ENCODE measurements at regions not wholly inside any gene's neighbourhood (a gene's known extent, or its start where the extent isn't known, plus 50 kb on each side); places are given as distances from the start of the nearest gene placed in this dataset.

DNA sequence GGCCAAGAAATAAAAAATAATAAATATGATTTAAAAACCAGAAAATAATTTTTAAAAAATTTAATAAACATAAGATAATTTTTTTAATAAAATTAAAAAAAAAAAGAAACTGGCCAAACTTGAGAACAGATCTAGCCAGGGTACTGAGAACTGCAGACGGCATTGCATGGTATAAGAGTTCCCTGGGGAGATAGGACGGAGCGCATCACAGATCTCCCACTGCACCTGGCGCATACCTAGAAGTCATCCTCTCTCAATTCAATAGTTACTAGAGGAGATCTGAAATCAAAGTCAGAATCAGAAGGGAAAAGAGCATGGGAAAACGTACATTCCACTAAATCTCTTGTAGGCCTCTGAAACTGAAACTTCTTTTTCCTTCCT lies 58.9 kb upstream of the BCL2L14 start:
- Histone ChIP-seq H3K4me1 (ENCODE audit: insufficient read depth) (no peaks in the 10 kb centered on the region), H3K27ac (no peak overlapping the region), H3K36me3 (no peaks in the 10 kb centered on the region), H3K4me3 (no peak overlapping the region), H3K9me3 (no peaks in the 10 kb centered on the region), H3K27me3 (no peaks in the 10 kb centered on the region)
- TF ChIP-seq EP300 (IDR thresholded peaks at IDR 0.05) (no peak), CTCF (IDR thresholded peaks at IDR 0.05) (no peak), POLR2A (IDR thresholded peaks at IDR 0.05) (no peak)
- WGBS, 3 donors, result 96 to 98% (median 96%) methylated on average over 5 of the region's 5 CpGs
- DNase-seq, result no peak
- intact Hi-C loops (cut with DNase I), result no loop called here

- WGBS, 3 donors, result 70 to 86% (median 77%) methylated on average over 11 of the region's 11 CpGs
- DNase-seq, result no peak
- no peak for TF ChIP-seq POLR2A (IDR thresholded peaks at IDR 0.05)
- no peak for TF ChIP-seq CTCF (IDR thresholded peaks at IDR 0.05)
- no peak for TF ChIP-seq EP300 (IDR thresholded peaks at IDR 0.05)
- H3K27me3 ChIP-seq, result no peaks in the 10 kb centered on the region
- no peak overlapping the region for H3K27ac ChIP-seq
- no peaks in the 10 kb centered on the region for H3K4me1 ChIP-seq (ENCODE audit: insufficient read depth)
- H3K4me3 ChIP-seq, result no peak overlapping the region
- H3K36me3 ChIP-seq, result no peaks in the 10 kb centered on the region
- intact Hi-C loops (cut with DNase I), result loop anchor here in 1 of 4 donors (5.0 kb wide), 1 partner anchor 423 kb away; no protein-coding TSS in a partner anchor
- H3K9me3 ChIP-seq, result no peaks in the 10 kb centered on the region
These were observed 55.6 kb upstream of the BCL2L14 start for GRCh38 chr12:12015073-12015685.

DNA sequence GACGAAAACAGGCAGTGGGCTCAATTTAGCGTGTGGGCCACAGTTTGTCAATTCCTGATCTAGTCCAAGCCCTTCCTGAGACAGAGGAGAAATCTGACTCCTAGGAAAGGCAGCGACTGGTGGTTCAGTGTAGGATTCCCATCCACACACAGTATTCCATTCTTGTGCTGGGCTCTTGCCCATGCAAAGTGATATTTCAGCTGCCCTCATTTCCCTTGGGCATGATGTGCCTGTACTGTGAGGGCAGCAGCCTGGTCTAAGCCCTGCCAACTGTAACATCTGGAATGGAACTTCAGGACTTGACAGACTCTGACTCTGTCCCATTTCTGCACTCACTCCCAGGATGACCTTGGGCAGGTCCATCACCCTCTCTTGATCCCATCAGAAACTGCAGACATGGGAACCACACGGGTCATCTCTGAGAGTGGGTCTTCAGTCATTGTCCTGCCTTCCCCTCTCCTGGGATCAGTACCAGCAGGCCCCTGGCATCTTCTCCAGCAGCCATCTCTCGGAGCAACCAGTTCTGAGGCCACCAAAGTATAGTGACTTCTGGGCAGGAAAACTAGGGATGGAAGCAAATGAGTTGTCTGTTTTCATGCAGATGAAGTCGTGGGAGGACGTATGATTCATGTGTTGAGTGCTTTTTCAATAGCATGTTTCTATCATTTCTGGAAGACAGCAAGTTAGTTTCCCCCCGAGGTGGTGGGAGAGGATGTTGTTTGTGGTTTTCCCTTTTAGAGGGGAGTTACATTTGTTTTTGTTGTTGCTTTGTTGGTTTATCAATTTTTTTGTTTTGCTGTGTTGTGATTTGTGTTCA lies 54.2 kb upstream of the BCL2L14 start:
- no peak overlapping the region for H3K4me3 ChIP-seq
- intact Hi-C loops (cut with DNase I), result loop anchor here in 1 of 4 donors (5.0 kb wide), 1 partner anchor 424 kb away; no protein-coding TSS in a partner anchor
- DNase-seq, result no peak
- H3K27ac ChIP-seq, result no peak overlapping the region
- WGBS, 3 donors, result 57 to 69% (median 64%) methylated on average over 8 of the region's 8 CpGs
- TF ChIP-seq POLR2A (IDR thresholded peaks at IDR 0.05) (no peak), EP300 (IDR thresholded peaks at IDR 0.05) (no peak), CTCF (IDR thresholded peaks at IDR 0.05) (no peak)
- H3K4me1 ChIP-seq (ENCODE audit: insufficient read depth), result no peaks in the 10 kb centered on the region
- H3K9me3 ChIP-seq, result no peaks in the 10 kb centered on the region
- H3K27me3 ChIP-seq, result no peaks in the 10 kb centered on the region
- no peaks in the 10 kb centered on the region for H3K36me3 ChIP-seq

DNA sequence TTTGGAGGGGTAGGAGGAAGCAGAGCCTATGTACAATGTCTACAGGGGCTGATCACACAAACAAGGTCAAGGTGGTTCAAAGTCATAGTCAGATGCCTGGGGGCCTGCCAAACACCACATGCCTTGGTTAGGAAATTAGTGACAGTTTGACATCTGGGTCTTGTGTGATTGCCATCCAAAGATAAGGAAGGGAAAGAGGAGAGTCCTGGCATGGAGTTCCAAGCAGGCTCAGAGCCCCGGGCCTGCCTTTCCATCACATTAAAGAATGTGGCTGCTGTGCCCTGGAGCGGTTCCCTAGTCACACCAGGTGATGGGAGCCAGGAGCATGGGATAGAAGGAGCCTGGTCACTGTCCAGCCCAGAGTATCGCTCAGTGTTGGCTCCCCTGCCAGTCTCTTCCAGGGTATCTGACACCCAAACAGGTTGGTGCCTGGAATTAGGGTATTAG lies 53.6 kb upstream of the BCL2L14 start:
- H3K27me3 ChIP-seq, result no peaks in the 10 kb centered on the region
- WGBS, 3 donors, result 52 to 79% (median 58%) methylated on average over 3 of the region's 3 CpGs
- intact Hi-C loops (cut with DNase I), result loop anchor here in 1 of 4 donors (5.0 kb wide), 1 partner anchor 425 kb away; no protein-coding TSS in a partner anchor

More for the DNA sequence above, 53.6 kb upstream of the BCL2L14 start:
- H3K9me3 ChIP-seq, result no peaks in the 10 kb centered on the region
- H3K36me3 ChIP-seq, result no peaks in the 10 kb centered on the region
- no peak overlapping the region for H3K27ac ChIP-seq
- no peaks in the 10 kb centered on the region for H3K4me1 ChIP-seq (ENCODE audit: insufficient read depth)
- TF ChIP-seq EP300 (IDR thresholded peaks at IDR 0.05) (no peak), POLR2A (IDR thresholded peaks at IDR 0.05) (no peak), CTCF (IDR thresholded peaks at IDR 0.05) (no peak)
- H3K4me3 ChIP-seq, result no peak overlapping the region
- DNase-seq, result no peak

Measured in ovary (tissue), 7 donors.